SJCRH30 (cell line): ENCODE measurements at regions not wholly inside any gene's neighbourhood (a gene's known extent, or its start where the extent isn't known, plus 50 kb on each side); places are given as distances from the start of the nearest gene placed in this dataset.
A peak's percentile ranks its signal among the peaks of the same experiment; 100 is the strongest.

Experiments
- DNase-seq, 2 experiments: peaks; one replicate each; pipeline ENCODE4 v3.0.0-alpha.2; 2015 to 2020
- H3K27ac ChIP-seq: fragments of 250-450 bp; sonication (Bioruptor Pico); 2 replicates; pipeline ENCODE4 v1.5.1; 2020; ENCODE audit warnings: mild to moderate bottlenecking, moderate library complexity
- H3K27me3 ChIP-seq: fragments of 250-450 bp; sonication (Bioruptor Pico); 2 replicates; pipeline ENCODE4 v1.5.1; 2020; ENCODE audit warnings: mild to moderate bottlenecking, moderate library complexity
- H3K36me3 ChIP-seq: fragments of 250-450 bp; sonication (Bioruptor Pico); 2 replicates; pipeline ENCODE4 v1.5.1; 2020; ENCODE audit warnings: mild to moderate bottlenecking, moderate library complexity
- H3K4me1 ChIP-seq: fragments of 250-450 bp; sonication (Bioruptor Pico); 2 replicates; pipeline ENCODE4 v1.5.1; 2020; ENCODE audit warnings: mild to moderate bottlenecking, moderate library complexity
- H3K4me3 ChIP-seq: fragments of 250-450 bp; sonication (Bioruptor Pico); 2 replicates; pipeline ENCODE4 v1.5.1; 2020; ENCODE audit warnings: mild to moderate bottlenecking, moderate library complexity
- H3K9me3 ChIP-seq: fragments of 250-450 bp; sonication (Bioruptor Pico); replicated peaks from 2 replicates; pipeline ENCODE4 v1.5.1; 2020; ENCODE audit warnings: mild to moderate bottlenecking, moderate library complexity

GRCh38 chr4:107243141-107243781 lies 207.1 kb upstream of the DKK2 start:
- peak; percentile 38 to 59 for DNase-seq
- Histone ChIP-seq H3K27ac (no peak overlapping the region), H3K4me3 (no peak overlapping the region), H3K36me3 (no peaks in the 10 kb centered on the region), H3K4me1 (peaks cover 12% of the 10 kb centered on the region), H3K27me3 (no peaks in the 10 kb centered on the region), H3K9me3 (no peaks in the 10 kb centered on the region)

GRCh38 chr4:107220976-107221375 lies 184.9 kb upstream of the DKK2 start:
- Histone ChIP-seq H3K9me3 (no peaks in the 10 kb centered on the region), H3K27me3 (no peaks in the 10 kb centered on the region), H3K27ac (no peak overlapping the region), H3K4me3 (no peak overlapping the region), H3K36me3 (no peaks in the 10 kb centered on the region), H3K4me1 (no peaks in the 10 kb centered on the region)
- DNase-seq, result no peak

GRCh38 chr4:107219681-107220080 lies 183.6 kb upstream of the DKK2 start:
- H3K27ac ChIP-seq, result no peak overlapping the region
- no peaks in the 10 kb centered on the region for H3K9me3 ChIP-seq
- H3K4me1 ChIP-seq, result no peaks in the 10 kb centered on the region
- no peak for DNase-seq
- no peaks in the 10 kb centered on the region for H3K27me3 ChIP-seq
- H3K36me3 ChIP-seq, result no peaks in the 10 kb centered on the region
- no peak overlapping the region for H3K4me3 ChIP-seq

GRCh38 chr4:107216379-107216778 lies 180.3 kb upstream of the DKK2 start:
- H3K27ac ChIP-seq, result no peak overlapping the region
- H3K4me1 ChIP-seq, result no peaks in the 10 kb centered on the region
- no peak for DNase-seq
- H3K27me3 ChIP-seq, result no peaks in the 10 kb centered on the region
- no peak overlapping the region for H3K4me3 ChIP-seq
- no peaks in the 10 kb centered on the region for H3K9me3 ChIP-seq
- H3K36me3 ChIP-seq, result no peaks in the 10 kb centered on the region

DNA sequence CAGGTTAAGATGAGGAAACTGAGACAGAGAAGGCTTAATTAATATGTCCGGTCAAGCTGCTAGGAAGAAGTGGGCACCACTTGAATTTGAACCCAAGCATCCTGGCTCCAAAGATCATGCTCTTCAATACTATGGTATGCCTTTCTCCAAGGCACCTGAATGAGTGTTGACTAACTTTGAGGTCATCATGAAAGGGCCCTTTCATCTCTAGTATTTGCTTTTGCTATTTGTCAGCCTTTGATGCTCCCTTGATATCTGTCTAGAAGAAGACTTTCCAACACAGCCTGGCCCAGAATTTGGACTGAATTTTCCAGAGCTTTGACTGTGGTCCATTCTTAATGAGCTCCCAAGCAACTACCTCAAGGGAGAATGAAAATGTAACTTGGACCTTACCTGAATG lies 179.1 kb upstream of the DKK2 start:
- no peak for DNase-seq
- no peak overlapping the region for H3K27ac ChIP-seq
- H3K27me3 ChIP-seq, result no peaks in the 10 kb centered on the region
- H3K36me3 ChIP-seq, result no peaks in the 10 kb centered on the region
- no peaks in the 10 kb centered on the region for H3K9me3 ChIP-seq
- no peaks in the 10 kb centered on the region for H3K4me1 ChIP-seq
- H3K4me3 ChIP-seq, result no peak overlapping the region

- no peaks in the 10 kb centered on the region for H3K9me3 ChIP-seq
- DNase-seq, result no peak
- no peaks in the 10 kb centered on the region for H3K36me3 ChIP-seq
- no peak overlapping the region for H3K27ac ChIP-seq
- no peak overlapping the region for H3K4me3 ChIP-seq
- H3K4me1 ChIP-seq, result no peaks in the 10 kb centered on the region
- H3K27me3 ChIP-seq, result no peaks in the 10 kb centered on the region
These were observed 177.8 kb upstream of the DKK2 start for GRCh38 chr4:107213880-107214279.

- no peaks in the 10 kb centered on the region for H3K36me3 ChIP-seq
- H3K27me3 ChIP-seq, result no peaks in the 10 kb centered on the region
- no peaks in the 10 kb centered on the region for H3K4me1 ChIP-seq
- DNase-seq, result no peak
- no peaks in the 10 kb centered on the region for H3K9me3 ChIP-seq
- no peak overlapping the region for H3K27ac ChIP-seq
- H3K4me3 ChIP-seq, result no peak overlapping the region
These were observed 177.3 kb upstream of the DKK2 start for GRCh38 chr4:107213410-107213809.

DNA sequence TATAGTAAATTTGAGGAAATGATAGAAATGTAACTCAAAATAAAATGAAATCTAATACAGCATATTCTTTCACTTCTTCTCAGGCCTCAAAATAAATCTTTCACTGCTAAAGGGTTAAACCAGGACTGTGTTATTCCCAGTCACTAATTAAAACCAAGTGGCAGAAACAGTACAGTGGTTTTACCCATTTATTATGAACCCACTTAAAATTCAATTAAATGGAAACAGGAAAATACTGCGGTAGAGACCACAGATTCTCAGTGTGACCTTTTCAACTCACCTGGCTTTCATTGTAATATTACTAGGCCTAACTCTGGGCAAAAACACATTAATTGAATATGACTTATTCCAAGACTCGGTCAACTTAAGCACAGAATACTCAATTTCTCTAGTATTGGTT lies 176.5 kb upstream of the DKK2 start:
- H3K27ac ChIP-seq, result no peak overlapping the region
- H3K27me3 ChIP-seq, result no peaks in the 10 kb centered on the region
- no peaks in the 10 kb centered on the region for H3K9me3 ChIP-seq
- H3K4me3 ChIP-seq, result no peak overlapping the region
- H3K4me1 ChIP-seq, result no peaks in the 10 kb centered on the region
- DNase-seq, result no peak
- H3K36me3 ChIP-seq, result no peaks in the 10 kb centered on the region

- Histone ChIP-seq H3K27me3 (no peaks in the 10 kb centered on the region), H3K4me1 (no peaks in the 10 kb centered on the region), H3K4me3 (no peak overlapping the region), H3K27ac (no peak overlapping the region), H3K36me3 (no peaks in the 10 kb centered on the region), H3K9me3 (no peaks in the 10 kb centered on the region)
- no peak for DNase-seq
These were observed 174.5 kb upstream of the DKK2 start for GRCh38 chr4:107210450-107211239.

GRCh38 chr4:107203733-107204132 lies 167.6 kb upstream of the DKK2 start:
- Histone ChIP-seq H3K4me3 (no peak overlapping the region), H3K27ac (no peak overlapping the region), H3K27me3 (no peaks in the 10 kb centered on the region), H3K4me1 (no peaks in the 10 kb centered on the region), H3K36me3 (no peaks in the 10 kb centered on the region), H3K9me3 (no peaks in the 10 kb centered on the region)
- DNase-seq, result no peak

GRCh38 chr4:107202744-107203143 lies 166.6 kb upstream of the DKK2 start:
- H3K9me3 ChIP-seq, result no peaks in the 10 kb centered on the region
- H3K4me3 ChIP-seq, result no peak overlapping the region
- no peaks in the 10 kb centered on the region for H3K4me1 ChIP-seq
- H3K27me3 ChIP-seq, result no peaks in the 10 kb centered on the region
- H3K27ac ChIP-seq, result no peak overlapping the region
- no peaks in the 10 kb centered on the region for H3K36me3 ChIP-seq
- no peak for DNase-seq

DNA sequence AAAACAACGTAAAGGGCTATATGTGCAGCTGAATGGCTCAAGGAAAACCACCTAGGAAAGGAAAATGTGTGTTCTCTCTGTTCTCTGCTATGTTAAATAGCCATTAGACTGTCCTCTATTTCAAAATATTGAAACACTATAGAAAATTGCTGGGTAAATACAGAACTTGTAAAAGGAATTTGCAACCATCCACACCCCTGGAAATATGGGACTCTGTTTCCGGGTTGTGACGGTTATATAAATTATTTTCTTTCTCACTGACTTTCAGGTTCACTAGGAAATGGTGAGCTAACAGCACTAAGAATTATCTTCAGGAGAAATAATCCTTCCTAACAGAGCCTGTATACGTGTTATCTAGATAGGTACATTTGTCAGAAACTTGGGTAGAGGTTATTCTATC lies 161.0 kb upstream of the DKK2 start:
- Histone ChIP-seq H3K4me1 (no peaks in the 10 kb centered on the region), H3K27me3 (no peaks in the 10 kb centered on the region), H3K9me3 (no peaks in the 10 kb centered on the region), H3K4me3 (no peak overlapping the region), H3K36me3 (no peaks in the 10 kb centered on the region), H3K27ac (no peak overlapping the region)
- no peak for DNase-seq

DNA sequence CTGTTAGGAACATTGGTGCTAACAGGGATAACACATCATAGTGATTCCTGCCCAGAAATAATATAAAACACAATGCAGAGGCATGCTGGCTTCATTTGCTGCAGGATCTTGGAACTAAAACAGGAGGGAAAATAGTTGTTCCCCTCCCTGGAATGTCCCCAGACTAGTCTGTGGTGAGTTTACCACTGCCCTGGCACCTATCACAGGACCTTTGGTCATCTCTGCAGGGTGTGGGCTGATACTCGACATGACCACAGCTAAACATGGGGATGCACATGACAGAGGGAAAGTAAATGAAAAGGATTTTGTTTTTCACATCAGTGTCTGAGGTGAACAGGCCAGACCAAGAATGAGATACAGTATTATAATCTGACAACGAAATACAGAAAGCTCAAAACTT lies 160.2 kb upstream of the DKK2 start:
- Histone ChIP-seq H3K27ac (no peak overlapping the region), H3K4me1 (no peaks in the 10 kb centered on the region), H3K9me3 (no peaks in the 10 kb centered on the region), H3K36me3 (no peaks in the 10 kb centered on the region), H3K4me3 (no peak overlapping the region), H3K27me3 (no peaks in the 10 kb centered on the region)
- no peak for DNase-seq

GRCh38 chr4:107194005-107194404 lies 157.9 kb upstream of the DKK2 start:
- Histone ChIP-seq H3K4me1 (no peaks in the 10 kb centered on the region), H3K9me3 (no peaks in the 10 kb centered on the region), H3K36me3 (no peaks in the 10 kb centered on the region), H3K27ac (no peak overlapping the region), H3K4me3 (no peak overlapping the region), H3K27me3 (no peaks in the 10 kb centered on the region)
- no peak for DNase-seq

GRCh38 chr4:107192601-107193000 lies 156.5 kb upstream of the DKK2 start:
- no peaks in the 10 kb centered on the region for H3K27me3 ChIP-seq
- DNase-seq, result no peak
- no peak overlapping the region for H3K4me3 ChIP-seq
- H3K36me3 ChIP-seq, result no peaks in the 10 kb centered on the region
- H3K9me3 ChIP-seq, result no peaks in the 10 kb centered on the region
- no peak overlapping the region for H3K27ac ChIP-seq
- H3K4me1 ChIP-seq, result no peaks in the 10 kb centered on the region

- H3K27me3 ChIP-seq, result no peaks in the 10 kb centered on the region
- H3K9me3 ChIP-seq, result no peaks in the 10 kb centered on the region
- no peak overlapping the region for H3K4me3 ChIP-seq
- no peaks in the 10 kb centered on the region for H3K4me1 ChIP-seq
- H3K36me3 ChIP-seq, result no peaks in the 10 kb centered on the region
- DNase-seq, result no peak
- H3K27ac ChIP-seq, result no peak overlapping the region
These were observed 151.0 kb upstream of the DKK2 start for GRCh38 chr4:107187091-107187490.
